ENCODE measurements at regions not wholly inside any gene's neighbourhood (a gene's known extent, or its start where the extent isn't known, plus 50 kb on each side); places are given as distances from the start of the nearest gene placed in this dataset.
"Not testable (repeated sequence)": the region's sequence is repeated elsewhere in the genome, so short reads cannot be mapped to it uniquely, and the experiment has no call there.

- not testable (repeated sequence) for TF ChIP-seq SP1 (IDR thresholded peaks at IDR 0.05; ENCODE audit: low read depth); SRF (IDR thresholded peaks at IDR 0.05; ENCODE audit: low read depth); ATF3 (IDR thresholded peaks at IDR 0.05); CTCF (IDR thresholded peaks at IDR 0.05 in 2 of 3, conservative IDR thresholded peaks at IDR 0.05 in 1 of 3; ENCODE audit: borderline replicate concordance in 1 of 3, insufficient read depth in 1 of 3, low read depth in 2 of 3, low read length in 2 of 3); YY1 (IDR thresholded peaks at IDR 0.05; ENCODE audit: extremely low read depth, insufficient replicate concordance, low read depth, low read length); POLR2A (IDR thresholded peaks at IDR 0.05; ENCODE audit: borderline replicate concordance, extremely low read depth, insufficient read depth, insufficient read length); TCF7L2 (IDR thresholded peaks at IDR 0.05; ENCODE audit: borderline replicate concordance, extremely low read depth, insufficient read depth, insufficient read length); EZH2 (IDR thresholded peaks at IDR 0.05); REST (IDR thresholded peaks at IDR 0.05; ENCODE audit: low read depth)
These were observed 432.6 kb upstream of the SGO1 start for GRCh38 chr3:20618621-20619020.

All from HCT116 (cell line).